ENCODE measurements at regions not wholly inside any gene's neighbourhood (a gene's known extent, or its start where the extent isn't known, plus 50 kb on each side); places are given as distances from the start of the nearest gene placed in this dataset.

GRCh38 chr6:108734271-108734922 lies 113.8 kb upstream of the ARMC2 start:
- no peak for DNase-seq

GRCh38 chr6:108735310-108736001 lies 112.8 kb upstream of the ARMC2 start:
- DNase-seq, result no peak

GRCh38 chr6:108736002-108736361 lies 112.2 kb upstream of the ARMC2 start:
- DNase-seq, result no peak

GRCh38 chr6:108736832-108737231 lies 111.4 kb upstream of the ARMC2 start:
- no peak for DNase-seq

GRCh38 chr6:108737594-108738546 lies 110.4 kb upstream of the ARMC2 start:
- DNase-seq, result no peak

- DNase-seq, result no peak
These were observed 109.4 kb upstream of the ARMC2 start for GRCh38 chr6:108738684-108739416.

- no peak for DNase-seq
These were observed 108.5 kb upstream of the ARMC2 start for GRCh38 chr6:108739496-108740330.

- DNase-seq, result no peak
These were observed 106.8 kb upstream of the ARMC2 start for GRCh38 chr6:108741331-108741989.

GRCh38 chr6:108742041-108742440 lies 106.2 kb upstream of the ARMC2 start:
- DNase-seq, result no peak

- no peak for DNase-seq
These were observed 103.8 kb upstream of the ARMC2 start for GRCh38 chr6:108744244-108744972.

GRCh38 chr6:108744996-108745395 lies 103.2 kb upstream of the ARMC2 start:
- no peak for DNase-seq

GRCh38 chr6:108745664-108746336 lies 102.4 kb upstream of the ARMC2 start:
- DNase-seq, result no peak

GRCh38 chr6:108746366-108746765 lies 101.9 kb upstream of the ARMC2 start:
- DNase-seq, result no peak

GRCh38 chr6:108746836-108747575 lies 101.2 kb upstream of the ARMC2 start:
- no peak for DNase-seq

GRCh38 chr6:108748055-108748454 lies 100.2 kb upstream of the ARMC2 start:
- no peak for DNase-seq

- DNase-seq, result no peak
These were observed 99.3 kb upstream of the ARMC2 start for GRCh38 chr6:108748959-108749358.

- no peak for DNase-seq
These were observed 97.4 kb upstream of the ARMC2 start for GRCh38 chr6:108750801-108751200.

- no peak for DNase-seq
These were observed 96.9 kb upstream of the ARMC2 start for GRCh38 chr6:108751282-108751681.
